RWPE2 (cell line): ENCODE measurements at regions not wholly inside any gene's neighbourhood (a gene's known extent, or its start where the extent isn't known, plus 50 kb on each side); places are given as distances from the start of the nearest gene placed in this dataset.

ENCODE experiments used
- ATAC-seq: fragments of 200-7000 bp; cut with Tn5 transposase; 3 replicates; pipeline ENCODE4 v1.9.1; 2021; ENCODE audit warnings: low read depth
- DNase-seq: peaks from one replicate; pipeline ENCODE4 v3.0.0-alpha.2; 2020; ENCODE audit warnings: low spot score
- H3K27ac ChIP-seq: fragments of 450-650 bp; 2 replicates; pipeline ENCODE4 v1.5.1; 2017; ENCODE audit warnings: mild to moderate bottlenecking; ENCODE audit not compliant: poor library complexity, severe bottlenecking
- H3K27me3 ChIP-seq: fragments of 250-450 bp; sonication (Bioruptor Pico); 2 replicates; pipeline ENCODE4 v1.5.1; 2021; ENCODE audit warnings: mild to moderate bottlenecking, moderate library complexity; ENCODE audit not compliant: insufficient read depth, poor library complexity, severe bottlenecking
- H3K36me3 ChIP-seq: fragments of 250-450 bp; sonication (Bioruptor Pico); 2 replicates; pipeline ENCODE4 v1.5.1; 2020; ENCODE audit warnings: low read depth, mild to moderate bottlenecking, moderate library complexity
- H3K4me1 ChIP-seq: fragments of 250-450 bp; sonication (Bioruptor Pico); 2 replicates; pipeline ENCODE4 v1.5.1; 2021; ENCODE audit warnings: mild to moderate bottlenecking, moderate library complexity; ENCODE audit not compliant: insufficient read depth, poor library complexity, severe bottlenecking
- H3K4me3 ChIP-seq: fragments of 250-450 bp; sonication (Bioruptor Pico); 2 replicates; pipeline ENCODE4 v1.5.1; 2021; ENCODE audit warnings: mild to moderate bottlenecking, moderate library complexity; ENCODE audit not compliant: severe bottlenecking
- H3K9me3 ChIP-seq: fragments of 250-450 bp; sonication (Bioruptor Pico); 2 replicates; pipeline ENCODE4 v1.5.1; 2021; ENCODE audit warnings: mild to moderate bottlenecking, moderate library complexity; ENCODE audit not compliant: severe bottlenecking
- TF ChIP-seq, protein P1 (sequence below): fragments of 450-650 bp; IDR thresholded peaks from one replicate; pipeline ENCODE4 v1.5.1; 2017; ENCODE audit warnings: mild to moderate bottlenecking, moderate library complexity; ENCODE audit not compliant: poor library complexity, severe bottlenecking

- ATAC-seq (no peak), DNase-seq (no peak)
- Histone ChIP-seq H3K4me3 (no peak overlapping the region), H3K36me3 (no peaks in the 10 kb centered on the region), H3K27ac (no peak overlapping the region), H3K27me3 (no peaks in the 10 kb centered on the region), H3K4me1 (no peaks in the 10 kb centered on the region), H3K9me3 (peaks cover 3% of the 10 kb centered on the region)
- TF ChIP-seq, protein P1, sequence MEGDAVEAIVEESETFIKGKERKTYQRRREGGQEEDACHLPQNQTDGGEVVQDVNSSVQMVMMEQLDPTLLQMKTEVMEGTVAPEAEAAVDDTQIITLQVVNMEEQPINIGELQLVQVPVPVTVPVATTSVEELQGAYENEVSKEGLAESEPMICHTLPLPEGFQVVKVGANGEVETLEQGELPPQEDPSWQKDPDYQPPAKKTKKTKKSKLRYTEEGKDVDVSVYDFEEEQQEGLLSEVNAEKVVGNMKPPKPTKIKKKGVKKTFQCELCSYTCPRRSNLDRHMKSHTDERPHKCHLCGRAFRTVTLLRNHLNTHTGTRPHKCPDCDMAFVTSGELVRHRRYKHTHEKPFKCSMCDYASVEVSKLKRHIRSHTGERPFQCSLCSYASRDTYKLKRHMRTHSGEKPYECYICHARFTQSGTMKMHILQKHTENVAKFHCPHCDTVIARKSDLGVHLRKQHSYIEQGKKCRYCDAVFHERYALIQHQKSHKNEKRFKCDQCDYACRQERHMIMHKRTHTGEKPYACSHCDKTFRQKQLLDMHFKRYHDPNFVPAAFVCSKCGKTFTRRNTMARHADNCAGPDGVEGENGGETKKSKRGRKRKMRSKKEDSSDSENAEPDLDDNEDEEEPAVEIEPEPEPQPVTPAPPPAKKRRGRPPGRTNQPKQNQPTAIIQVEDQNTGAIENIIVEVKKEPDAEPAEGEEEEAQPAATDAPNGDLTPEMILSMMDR, result no peak
Measured at GRCh38 chr7:17422966-17423365, 124.5 kb downstream of the AHR start.

- H3K4me3 ChIP-seq, result no peak overlapping the region
Measured at GRCh38 chr7:17427924-17428323, 129.5 kb downstream of the AHR start.

GRCh38 chr7:17429579-17429978 is 131.1 kb downstream of the AHR start:
- H3K4me1 ChIP-seq, result no peaks in the 10 kb centered on the region
- H3K9me3 ChIP-seq, result peaks cover 5% of the 10 kb centered on the region
- H3K27me3 ChIP-seq, result no peaks in the 10 kb centered on the region
- TF ChIP-seq, protein P1, result no peak
- no peak overlapping the region for H3K4me3 ChIP-seq
- ATAC-seq, result no peak
- no peaks in the 10 kb centered on the region for H3K36me3 ChIP-seq
- no peak overlapping the region for H3K27ac ChIP-seq
- DNase-seq, result no peak

More at GRCh38 chr7:17427924-17428323, 129.5 kb downstream of the AHR start:
- H3K9me3 ChIP-seq, result peaks cover 5% of the 10 kb centered on the region
- DNase-seq (no peak), ATAC-seq (no peak)
- no peak overlapping the region for H3K27ac ChIP-seq
- no peaks in the 10 kb centered on the region for H3K4me1 ChIP-seq
- H3K27me3 ChIP-seq, result no peaks in the 10 kb centered on the region
- no peaks in the 10 kb centered on the region for H3K36me3 ChIP-seq
- TF ChIP-seq, protein P1, result no peak

- no peak overlapping the region for H3K4me3 ChIP-seq
- TF ChIP-seq, protein P1, result no peak
- peaks cover 4% of the 10 kb centered on the region for H3K9me3 ChIP-seq
- ATAC-seq (no peak), DNase-seq (no peak)
- no peaks in the 10 kb centered on the region for H3K36me3 ChIP-seq
- H3K4me1 ChIP-seq, result no peaks in the 10 kb centered on the region
- H3K27ac ChIP-seq, result no peak overlapping the region
- no peaks in the 10 kb centered on the region for H3K27me3 ChIP-seq
Measured at GRCh38 chr7:17432793-17433192, 134.3 kb downstream of the AHR start.

GRCh38 chr7:17434191-17434590 is 135.7 kb downstream of the AHR start:
- TF ChIP-seq, protein P1, result no peak
- Histone ChIP-seq H3K4me3 (no peak overlapping the region), H3K27ac (no peak overlapping the region), H3K9me3 (no peaks in the 10 kb centered on the region), H3K27me3 (no peaks in the 10 kb centered on the region), H3K36me3 (no peaks in the 10 kb centered on the region), H3K4me1 (no peaks in the 10 kb centered on the region)
- ATAC-seq, result no peak
- no peak for DNase-seq
